Limb (tissue), 2 donors: ENCODE measurements at regions not wholly inside any gene's neighbourhood (a gene's known extent, or its start where the extent isn't known, plus 50 kb on each side); places are given as distances from the start of the nearest gene placed in this dataset.
A peak's percentile ranks its signal among the peaks of the same experiment; 100 is the strongest.
"Not testable (repeated sequence)": the region's sequence is repeated elsewhere in the genome, so short reads cannot be mapped to it uniquely, and the experiment has no call there.

Experiments used
- DNase-seq, 2 donors: peaks; one replicate each; pipeline ENCODE4 v3.0.0-alpha.2; 2016; ENCODE audit errors: extremely low spot score in 2 of 2

DNA sequence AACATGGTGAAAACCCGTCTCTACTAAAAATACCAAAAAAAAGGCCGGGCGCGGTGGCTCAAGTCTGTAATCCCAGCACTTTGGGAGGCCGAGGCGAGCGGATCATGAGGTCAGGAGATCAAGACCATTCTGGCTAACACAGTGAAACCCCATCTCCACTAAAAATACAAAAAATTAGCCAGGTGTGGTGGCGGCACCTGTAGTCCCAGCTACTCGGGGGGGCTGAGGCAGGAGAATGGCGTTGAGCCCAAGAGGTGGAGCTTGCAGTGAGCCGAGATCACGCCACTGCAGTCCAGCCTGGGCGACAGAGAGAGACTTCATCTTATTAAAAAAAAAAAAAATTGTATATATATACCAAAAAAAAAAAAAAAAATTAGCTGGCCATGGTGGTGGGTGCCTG, 533.8 kb downstream of the DMRTA1 start:
- not testable (repeated sequence) for DNase-seq

DNA sequence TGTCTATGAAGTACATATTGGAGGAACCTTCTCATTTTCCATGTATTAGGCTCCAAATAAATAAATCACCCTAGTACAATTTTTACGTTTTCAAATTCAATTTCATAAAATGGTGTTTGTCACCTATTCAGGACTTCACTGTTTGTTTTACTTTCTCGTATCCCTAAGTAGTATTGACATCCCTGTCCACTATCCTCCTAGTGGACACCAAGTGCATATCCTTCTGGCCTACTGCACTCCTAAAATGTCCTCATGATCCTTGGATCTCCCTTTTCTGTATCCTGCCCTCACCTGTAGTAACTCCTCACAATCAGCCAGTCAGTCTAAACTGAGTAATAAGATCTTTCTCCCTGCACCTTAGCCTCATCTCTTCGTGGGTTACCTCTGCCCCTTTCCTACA, 539.9 kb downstream of the DMRTA1 start:
- no peak for DNase-seq

- DNase-seq = no peak
Observed at GRCh38 chr9:22990349-22990748, 543.7 kb downstream of the DMRTA1 start.

GRCh38 chr9:22992780-22993179, 546.2 kb downstream of the DMRTA1 start:
- DNase-seq = no peak

DNA sequence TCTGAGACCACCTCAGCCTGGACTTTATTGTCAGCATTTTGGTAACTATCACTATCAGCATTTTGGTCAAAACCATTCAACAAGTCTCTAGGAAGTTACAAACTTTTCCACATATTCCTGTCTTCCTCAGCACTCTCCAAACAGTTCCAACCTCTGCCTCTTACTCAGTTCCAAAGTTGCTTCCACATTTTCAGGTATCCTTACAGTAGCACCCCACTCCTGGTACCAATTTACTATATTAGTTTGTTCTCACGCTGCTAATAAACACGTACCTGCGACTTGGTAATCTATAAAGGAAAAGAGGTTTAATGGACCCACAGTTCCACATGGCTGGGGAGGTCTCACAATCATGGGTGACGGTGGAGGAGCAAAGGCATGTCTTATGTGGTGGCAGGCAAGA, 551.3 kb downstream of the DMRTA1 start:
- no peak for DNase-seq

- DNase-seq = peak in 1 of 2 donors; percentile 36
Observed at GRCh38 chr9:23005156-23005555, 558.5 kb downstream of the DMRTA1 start.

DNA sequence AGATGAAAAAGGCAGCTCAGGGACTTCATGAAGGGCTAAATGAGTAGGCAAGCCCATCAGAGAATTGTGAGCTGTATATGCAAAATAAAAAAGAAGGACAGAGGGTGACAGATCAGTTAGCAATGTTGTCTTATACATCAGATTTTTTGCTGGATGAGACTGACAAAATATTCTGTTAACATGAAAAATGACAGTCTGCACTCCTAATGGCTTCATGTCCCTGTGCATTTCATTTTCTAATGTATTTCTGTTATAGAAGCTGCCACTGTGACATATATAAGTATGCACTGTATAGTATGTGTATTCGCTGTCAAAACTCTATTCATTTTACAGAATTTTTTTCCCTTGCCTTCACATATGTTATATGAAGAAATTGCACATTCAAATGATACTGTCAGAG, 559.5 kb downstream of the DMRTA1 start:
- DNase-seq = no peak

DNA sequence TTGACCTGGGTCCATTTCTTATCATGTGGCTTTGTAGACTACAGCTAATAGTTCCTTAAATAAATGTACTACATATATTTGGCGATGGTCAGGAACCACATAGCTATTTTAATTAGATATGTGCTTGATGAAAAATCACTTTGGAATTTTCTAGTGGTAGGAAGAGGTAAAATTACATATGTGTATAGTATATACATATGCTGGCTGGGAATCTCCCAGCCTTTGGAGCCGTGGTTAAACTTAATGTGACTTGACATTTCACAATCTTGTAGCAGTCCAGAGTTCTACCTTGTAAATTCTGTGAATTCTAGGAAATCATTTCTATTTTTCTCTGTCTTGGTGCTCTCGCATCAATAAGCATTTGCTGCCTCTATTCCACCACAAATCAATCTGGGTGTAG, 565.0 kb downstream of the DMRTA1 start:
- DNase-seq = no peak

DNA sequence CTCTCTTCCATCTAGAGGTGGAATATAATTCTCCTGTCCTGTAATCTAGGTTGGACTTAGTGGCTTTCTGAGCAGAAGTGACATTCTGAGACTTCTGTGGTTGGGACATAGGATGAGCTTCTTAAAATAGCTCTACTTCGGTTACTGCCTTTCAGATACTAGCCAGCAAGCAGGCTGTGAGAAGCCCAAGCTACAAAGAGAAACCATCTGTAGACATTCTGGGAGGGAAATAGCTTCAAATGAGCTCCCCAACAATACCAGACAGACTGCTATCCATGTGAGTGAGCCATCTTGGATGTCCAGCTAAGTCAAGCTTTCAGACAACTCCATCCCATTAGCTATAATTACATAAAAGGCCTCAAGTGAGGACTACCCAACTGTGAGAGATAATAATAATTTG, 568.9 kb downstream of the DMRTA1 start:
- no peak for DNase-seq

DNA sequence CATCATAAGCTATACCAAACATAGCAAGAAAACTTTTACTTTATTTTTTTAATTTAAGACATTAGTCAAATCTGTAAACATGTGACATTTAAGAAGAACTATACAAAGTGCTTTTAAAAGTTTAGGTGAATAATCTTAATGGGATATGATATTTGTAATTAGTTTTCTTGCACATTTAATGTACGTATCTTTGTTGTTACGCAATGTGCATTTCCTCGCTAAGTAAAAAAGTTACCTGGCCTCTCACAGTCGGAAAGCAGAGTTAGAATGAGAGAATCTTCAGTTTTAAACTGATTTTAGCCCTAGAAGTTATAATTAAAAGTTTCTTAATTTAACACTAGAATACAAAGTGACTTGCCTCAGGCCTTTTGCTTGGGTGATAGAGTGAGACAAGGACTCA, 589.8 kb downstream of the DMRTA1 start:
- DNase-seq = no peak

GRCh38 chr9:23039402-23039801, 592.8 kb downstream of the DMRTA1 start:
- no peak for DNase-seq

- no peak for DNase-seq
Observed at GRCh38 chr9:23041466-23041865, 594.8 kb downstream of the DMRTA1 start.

DNA sequence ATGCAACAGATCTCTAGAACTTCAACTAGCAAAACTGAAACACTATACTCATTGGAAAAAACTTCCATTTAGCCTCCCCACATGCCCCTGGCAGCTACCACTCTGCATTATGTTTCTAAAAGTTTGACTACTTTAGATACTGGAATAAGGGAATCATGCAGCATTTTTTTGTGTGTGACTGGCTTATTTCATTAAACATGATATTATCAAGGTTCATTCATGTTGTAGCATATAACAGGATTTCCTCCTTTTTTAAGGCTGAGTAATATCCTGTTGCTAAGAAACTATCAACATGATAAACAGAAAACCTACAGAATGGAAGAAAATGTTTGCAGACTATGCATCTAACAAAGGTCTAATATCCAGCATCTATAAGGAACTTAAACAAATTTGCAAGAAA, 597.9 kb downstream of the DMRTA1 start:
- no peak for DNase-seq

DNA sequence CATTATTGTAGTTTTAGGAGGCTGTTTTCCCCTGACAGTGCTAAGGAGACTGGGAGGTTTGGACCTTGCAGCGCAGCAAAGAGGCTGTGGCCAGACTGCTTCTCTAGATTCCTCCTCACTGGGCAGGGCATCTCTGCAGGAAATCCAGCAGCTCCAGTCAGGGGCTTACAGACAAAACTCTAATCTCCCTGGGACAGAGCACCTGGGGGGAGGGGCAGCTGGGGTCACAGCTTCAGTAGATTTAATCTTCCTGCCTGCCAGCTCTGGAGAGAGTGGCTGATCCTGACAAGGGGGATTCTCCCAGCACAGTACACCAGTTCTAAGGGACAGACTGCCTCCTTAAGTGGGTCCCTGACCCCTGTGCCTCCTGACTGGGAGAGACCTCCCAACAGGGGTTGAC, 599.4 kb downstream of the DMRTA1 start:
- DNase-seq = not testable (repeated sequence)

GRCh38 chr9:23050548-23050947, 603.9 kb downstream of the DMRTA1 start:
- no peak for DNase-seq

DNA sequence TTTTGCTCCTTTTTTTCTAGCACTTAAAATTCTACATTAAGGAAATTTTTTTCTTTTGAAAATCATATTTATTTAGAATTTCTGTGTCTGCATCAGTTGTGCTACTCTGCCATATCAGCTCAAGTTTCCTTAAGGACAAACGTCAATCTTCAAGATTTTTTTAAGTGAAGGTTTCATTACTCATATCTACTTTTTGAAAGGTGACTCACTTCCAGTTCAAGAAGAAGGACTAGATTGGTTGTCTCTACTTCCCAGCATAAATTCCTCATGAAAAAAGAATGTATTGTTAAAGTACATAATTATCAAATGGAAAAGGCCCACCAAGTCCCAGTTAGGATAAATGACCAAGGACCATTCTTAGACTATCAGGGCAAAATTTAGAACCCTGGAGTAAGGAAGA, 626.5 kb downstream of the DMRTA1 start:
- no peak for DNase-seq

DNA sequence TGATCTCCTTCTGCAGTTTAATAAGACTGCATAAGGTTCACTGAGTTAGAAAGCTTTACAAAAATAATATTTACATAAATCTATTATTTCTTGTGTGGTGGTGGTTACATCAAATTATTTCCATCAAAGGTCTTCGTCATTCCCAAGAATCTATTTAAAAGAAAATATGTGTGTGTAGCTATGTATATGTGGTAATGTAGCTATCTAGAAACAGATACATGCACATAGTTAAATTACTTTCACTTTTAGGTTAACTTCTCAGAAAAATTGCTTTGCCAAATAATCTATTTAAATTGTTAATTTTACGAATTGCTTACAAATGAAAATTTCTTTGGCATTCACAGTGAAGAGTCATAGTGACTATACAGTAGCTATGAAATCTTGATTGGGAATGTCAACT, 633.2 kb downstream of the DMRTA1 start:
- DNase-seq = no peak

DNA sequence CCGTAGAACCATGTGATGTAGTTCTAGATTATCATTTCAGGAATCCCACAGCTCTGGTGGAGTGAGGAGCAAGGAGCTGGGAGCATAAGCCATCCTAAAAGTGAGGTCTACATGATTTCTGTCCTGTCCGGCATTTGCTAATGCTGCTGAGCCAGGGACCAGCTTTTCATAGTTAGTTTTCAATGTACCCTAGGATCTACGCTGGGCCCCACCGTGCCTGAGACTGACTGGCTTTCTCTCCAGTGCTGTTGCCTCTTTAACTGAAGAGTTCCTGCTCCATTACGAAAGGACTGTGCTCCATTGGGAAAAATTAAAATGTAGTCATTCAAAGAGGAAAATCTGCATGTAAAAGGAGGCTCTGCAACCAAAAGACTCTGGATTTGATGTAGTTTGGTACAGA, 634.8 kb downstream of the DMRTA1 start:
- no peak for DNase-seq

DNA sequence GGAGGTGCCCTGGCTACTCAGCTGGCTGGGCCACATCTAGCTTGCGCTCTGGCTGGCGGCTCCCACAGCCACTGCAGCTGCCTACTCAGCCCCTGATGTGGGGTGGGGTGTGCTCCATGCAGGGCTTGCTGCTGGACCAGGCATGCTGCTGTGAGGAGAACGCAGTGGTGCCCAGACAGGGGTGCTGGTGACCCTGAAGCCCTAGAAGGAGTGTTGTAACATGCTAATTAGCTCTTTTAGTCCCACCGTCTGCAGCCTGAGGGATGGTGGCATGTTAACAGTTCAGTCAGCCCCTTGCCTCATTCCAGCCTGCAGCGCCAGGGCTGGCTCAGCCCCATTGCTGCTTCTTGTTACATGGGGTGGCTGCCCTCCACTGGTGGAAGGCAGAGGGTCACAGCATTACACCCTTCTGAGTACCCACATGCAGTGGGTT, 642.3 kb downstream of the DMRTA1 start:
- DNase-seq = no peak

DNA sequence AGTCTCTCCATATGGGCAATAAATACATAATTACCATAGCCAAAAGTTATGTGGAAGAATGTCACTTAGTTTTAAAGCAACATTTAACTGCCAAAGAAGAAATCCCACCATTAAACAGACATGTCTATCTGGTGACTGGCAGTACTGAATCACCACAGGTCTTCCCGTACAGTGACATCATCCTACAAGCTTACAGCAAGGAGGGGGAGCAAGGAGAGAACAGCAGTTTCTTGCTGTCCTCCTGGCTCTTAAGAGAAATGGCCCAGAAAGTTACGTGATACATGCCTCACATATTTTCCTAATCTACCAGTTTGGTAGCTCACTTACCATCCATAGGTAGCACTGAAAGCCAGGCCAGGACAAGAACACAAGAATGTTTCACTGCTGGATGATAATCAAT, 671.0 kb downstream of the DMRTA1 start:
- no peak for DNase-seq

DNA sequence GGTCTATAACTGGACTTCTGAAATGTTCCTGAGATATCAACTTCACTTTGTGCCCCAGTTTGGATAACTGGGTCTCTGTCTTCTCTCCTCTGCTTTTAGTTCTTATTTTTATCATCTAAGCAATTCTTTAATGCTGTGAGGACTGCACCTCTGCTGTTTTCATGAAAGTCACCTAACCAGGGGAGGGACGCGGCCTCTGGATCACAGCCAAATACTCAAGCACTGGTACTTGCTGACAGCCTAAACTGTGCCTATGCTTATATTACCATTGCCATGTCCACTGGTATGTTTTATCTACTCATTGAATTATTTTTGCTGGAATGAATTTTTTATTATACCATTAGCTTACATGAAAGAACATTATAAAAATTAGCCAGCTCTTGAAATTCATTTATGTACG, 674.0 kb downstream of the DMRTA1 start:
- DNase-seq = no peak

GRCh38 chr9:23123048-23123632, 676.5 kb downstream of the DMRTA1 start:
- peak; percentile 61 to 66 for DNase-seq

DNA sequence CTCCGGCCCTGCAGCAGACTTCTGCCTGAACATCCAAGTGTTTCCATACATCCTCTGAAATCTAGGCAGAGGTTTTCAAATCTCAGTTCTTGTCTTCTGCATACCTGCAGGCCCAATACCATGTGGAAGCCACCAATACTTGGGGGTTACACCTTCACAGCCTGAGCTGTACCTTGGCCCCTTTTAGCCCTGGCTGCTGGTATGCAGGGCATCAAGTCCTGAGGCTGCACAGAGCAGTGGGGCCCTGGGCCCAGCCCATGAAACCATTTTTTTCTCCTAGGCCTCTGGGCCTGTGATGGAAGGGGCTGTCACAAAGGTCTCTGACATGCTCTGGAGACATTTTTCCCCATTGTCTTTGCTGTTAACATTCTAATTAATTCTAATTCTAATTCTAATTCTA, 680.6 kb downstream of the ELAVL2 start:
- DNase-seq = no peak

- no peak for DNase-seq
Observed at GRCh38 chr9:23153058-23153457, 673.0 kb downstream of the ELAVL2 start.
